ENCODE measurements at regions not wholly inside any gene's neighbourhood (a gene's known extent, or its start where the extent isn't known, plus 50 kb on each side); places are given as distances from the start of the nearest gene placed in this dataset.

DNA sequence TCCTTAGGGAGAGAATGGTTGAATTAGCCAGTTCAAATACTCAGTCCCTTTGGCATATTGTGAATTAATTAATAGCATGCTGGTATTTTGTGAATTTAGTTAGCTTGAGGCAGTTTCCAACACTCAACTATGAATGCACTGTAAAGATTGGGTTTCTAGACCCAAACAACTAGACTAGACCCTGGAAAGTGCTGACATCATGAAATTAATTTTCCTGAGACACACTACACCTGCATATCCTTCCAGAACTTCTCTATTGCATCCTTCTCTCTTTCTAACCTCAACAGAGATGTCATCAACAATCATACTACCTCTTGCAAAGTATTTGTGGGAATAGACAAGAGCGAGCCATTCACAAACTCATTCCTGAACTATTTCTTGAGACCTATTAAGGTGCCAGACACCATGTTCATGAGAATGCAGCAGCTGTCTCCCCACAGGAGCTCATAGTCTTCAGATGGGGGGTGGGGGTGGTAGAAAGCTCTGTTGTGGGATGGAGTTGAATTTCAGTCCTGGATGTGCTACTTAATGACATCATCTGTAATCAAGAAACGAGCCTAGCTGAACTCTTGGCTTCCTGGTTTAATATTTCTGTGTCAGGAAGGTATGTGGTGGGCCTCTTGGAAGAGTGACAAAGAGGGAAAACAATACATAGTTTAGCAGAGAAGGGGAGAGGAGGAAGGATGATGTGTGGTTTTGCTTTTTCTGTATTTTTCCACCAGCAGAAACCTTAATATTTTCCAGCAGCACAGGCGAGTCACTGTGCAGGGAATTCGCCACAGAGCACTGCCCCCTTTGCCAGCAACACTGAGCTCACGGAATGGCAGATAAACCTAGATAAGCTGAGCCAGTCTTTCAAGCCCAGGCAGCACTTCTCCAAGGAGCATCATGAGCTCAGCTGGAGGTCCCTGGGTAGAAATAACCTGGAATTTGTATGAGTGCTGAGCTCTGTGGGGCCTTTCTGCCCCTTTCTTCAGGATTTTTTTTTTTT is 53.1 kb upstream of the CYSLTR2 start:
- peak; percentile 32 for DNase-seq
- TF ChIP-seq, protein P1, sequence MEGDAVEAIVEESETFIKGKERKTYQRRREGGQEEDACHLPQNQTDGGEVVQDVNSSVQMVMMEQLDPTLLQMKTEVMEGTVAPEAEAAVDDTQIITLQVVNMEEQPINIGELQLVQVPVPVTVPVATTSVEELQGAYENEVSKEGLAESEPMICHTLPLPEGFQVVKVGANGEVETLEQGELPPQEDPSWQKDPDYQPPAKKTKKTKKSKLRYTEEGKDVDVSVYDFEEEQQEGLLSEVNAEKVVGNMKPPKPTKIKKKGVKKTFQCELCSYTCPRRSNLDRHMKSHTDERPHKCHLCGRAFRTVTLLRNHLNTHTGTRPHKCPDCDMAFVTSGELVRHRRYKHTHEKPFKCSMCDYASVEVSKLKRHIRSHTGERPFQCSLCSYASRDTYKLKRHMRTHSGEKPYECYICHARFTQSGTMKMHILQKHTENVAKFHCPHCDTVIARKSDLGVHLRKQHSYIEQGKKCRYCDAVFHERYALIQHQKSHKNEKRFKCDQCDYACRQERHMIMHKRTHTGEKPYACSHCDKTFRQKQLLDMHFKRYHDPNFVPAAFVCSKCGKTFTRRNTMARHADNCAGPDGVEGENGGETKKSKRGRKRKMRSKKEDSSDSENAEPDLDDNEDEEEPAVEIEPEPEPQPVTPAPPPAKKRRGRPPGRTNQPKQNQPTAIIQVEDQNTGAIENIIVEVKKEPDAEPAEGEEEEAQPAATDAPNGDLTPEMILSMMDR (IDR thresholded peaks at IDR 0.05; ENCODE audit: unreplicated experiment) = no peak
- intact Hi-C loops (cut with micrococcal nuclease; ENCODE audit: unreplicated experiment) = no loop called here
- CTCF ChIA-PET = interaction anchor here (0.6 to 1.1 kb wide), 5 partner anchors 25 to 604 kb away, joined by 3 to 7 read pairs (median 4); no protein-coding TSS in a partner anchor
- Mint-ChIP-seq H3K36me3 (ENCODE audit: insufficient read depth, unreplicated experiment) (no peaks in the 10 kb centered on the region), H3K9me3 (ENCODE audit: low read depth, unreplicated experiment) (peaks cover 8% of the 10 kb centered on the region), H3K4me1 (ENCODE audit: low read depth, unreplicated experiment) (peaks cover 40% of the 10 kb centered on the region), H3K4me3 (ENCODE audit: low read depth, unreplicated experiment) (peak overlapping the region; percentile 22), H3K27ac (ENCODE audit: unreplicated experiment) (peak overlapping the region; percentile 75), H3K27me3 (ENCODE audit: unreplicated experiment) (no peaks in the 10 kb centered on the region)
- BruUV-seq (replicated peaks) = no TSS peak

DNA sequence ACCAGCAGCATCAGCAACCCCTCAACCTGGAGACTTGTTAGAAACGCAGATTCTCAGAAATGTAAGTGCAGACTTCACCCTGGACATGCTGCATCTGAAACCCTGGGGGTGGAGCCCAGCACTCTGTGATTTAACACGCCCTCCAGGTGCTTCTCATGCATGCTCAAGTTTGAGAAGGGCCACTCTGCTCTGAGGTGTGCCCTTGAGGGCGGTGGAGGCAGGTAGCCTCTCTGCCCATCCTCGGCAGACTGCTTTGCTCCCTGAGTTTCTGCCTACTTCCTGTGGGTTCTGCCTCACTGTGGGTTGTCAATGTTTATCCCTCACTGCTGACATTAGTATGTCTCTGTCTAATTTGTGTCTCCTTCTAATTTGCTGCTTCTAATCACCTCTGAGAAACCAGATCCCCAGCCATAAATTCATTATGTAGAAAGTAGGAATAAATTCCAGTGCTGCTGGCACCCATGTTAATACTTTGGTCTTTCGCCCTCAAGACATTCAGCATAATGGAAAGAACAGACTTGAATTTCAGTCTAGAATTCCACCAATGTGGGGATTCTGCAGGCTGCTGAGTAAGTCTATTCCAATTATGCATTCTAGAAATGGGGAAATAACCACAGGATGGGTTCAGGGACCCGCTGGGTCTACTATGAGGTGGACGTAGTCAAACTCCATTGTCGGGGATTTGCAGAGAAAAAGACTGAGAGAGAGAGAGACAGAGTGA is 51.3 kb upstream of the CYSLTR2 start:
- Mint-ChIP-seq H3K9me3 (ENCODE audit: low read depth, unreplicated experiment) (peaks cover 10% of the 10 kb centered on the region), H3K4me3 (ENCODE audit: low read depth, unreplicated experiment) (no peak overlapping the region), H3K27ac (ENCODE audit: unreplicated experiment) (no peak overlapping the region), H3K27me3 (ENCODE audit: unreplicated experiment) (no peaks in the 10 kb centered on the region), H3K4me1 (ENCODE audit: low read depth, unreplicated experiment) (peaks cover 30% of the 10 kb centered on the region), H3K36me3 (ENCODE audit: insufficient read depth, unreplicated experiment) (no peaks in the 10 kb centered on the region)
- BruUV-seq (replicated peaks) = no TSS peak
- no peak for DNase-seq
- TF ChIP-seq, protein P1 (IDR thresholded peaks at IDR 0.05; ENCODE audit: unreplicated experiment) = no peak
- intact Hi-C loops (cut with micrococcal nuclease; ENCODE audit: unreplicated experiment) = no loop called here
- CTCF ChIA-PET = no interaction called here

DNA sequence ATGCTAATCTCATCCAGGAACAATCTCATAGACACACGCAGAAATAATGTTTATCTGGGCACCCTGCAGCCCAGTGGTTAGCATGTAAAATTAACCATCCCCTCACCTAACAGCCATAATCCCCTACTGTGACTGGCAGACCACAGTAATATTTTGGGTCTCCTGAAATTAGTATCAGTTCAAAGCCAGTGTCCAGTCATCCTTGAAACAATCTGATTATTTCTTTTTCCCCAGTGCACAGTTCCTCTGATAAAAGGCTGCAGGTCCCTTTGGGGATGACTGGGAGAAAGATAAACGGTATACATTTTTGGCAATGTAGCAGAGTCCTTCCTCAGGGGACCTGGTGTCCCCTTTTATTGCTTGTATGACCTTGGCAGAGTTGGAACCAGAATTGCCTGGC is 50.4 kb upstream of the CYSLTR2 start:
- Mint-ChIP-seq H3K9me3 (ENCODE audit: low read depth, unreplicated experiment) (peaks cover 10% of the 10 kb centered on the region), H3K36me3 (ENCODE audit: insufficient read depth, unreplicated experiment) (no peaks in the 10 kb centered on the region), H3K4me1 (ENCODE audit: low read depth, unreplicated experiment) (peaks cover 30% of the 10 kb centered on the region), H3K27me3 (ENCODE audit: unreplicated experiment) (no peaks in the 10 kb centered on the region), H3K4me3 (ENCODE audit: low read depth, unreplicated experiment) (no peak overlapping the region), H3K27ac (ENCODE audit: unreplicated experiment) (no peak overlapping the region)
- intact Hi-C loops (cut with micrococcal nuclease; ENCODE audit: unreplicated experiment) = no loop called here
- TF ChIP-seq, protein P1 (IDR thresholded peaks at IDR 0.05; ENCODE audit: unreplicated experiment) = no peak
- no peak for DNase-seq
- CTCF ChIA-PET = no interaction called here
- BruUV-seq (replicated peaks) = no TSS peak

Measured in Calu3 (cell line).